RPMI8226 (cell line): ENCODE measurements at regions not wholly inside any gene's neighbourhood (a gene's known extent, or its start where the extent isn't known, plus 50 kb on each side); places are given as distances from the start of the nearest gene placed in this dataset.
"Not testable (repeated sequence)": the region's sequence is repeated elsewhere in the genome, so short reads cannot be mapped to it uniquely, and the experiment has no call there.

Experiments
- DNase-seq: peaks from one replicate; pipeline ENCODE4 v3.0.0-alpha.2; 2015

GRCh38 chr16:87043231-87044031 lies 273.8 kb downstream of the C16orf95 start:
- DNase-seq: no peak

GRCh38 chr16:87044032-87044382 lies 273.2 kb downstream of the C16orf95 start:
- no peak for DNase-seq

GRCh38 chr16:87044829-87045228 lies 272.4 kb downstream of the C16orf95 start:
- no peak for DNase-seq

GRCh38 chr16:87045466-87046216 lies 271.6 kb downstream of the C16orf95 start:
- no peak for DNase-seq

GRCh38 chr16:87046235-87046634 lies 271.0 kb downstream of the C16orf95 start:
- DNase-seq: no peak

- no peak for DNase-seq
Measured at GRCh38 chr16:87047221-87048037, 269.8 kb downstream of the C16orf95 start.

GRCh38 chr16:87048038-87048729 lies 269.0 kb downstream of the C16orf95 start:
- DNase-seq: no peak

GRCh38 chr16:87048730-87049115 lies 268.5 kb downstream of the C16orf95 start:
- DNase-seq: no peak

- not testable (repeated sequence) for DNase-seq
Measured at GRCh38 chr16:87049216-87049615, 268.0 kb downstream of the C16orf95 start.

GRCh38 chr16:87050142-87050541 lies 267.1 kb downstream of the C16orf95 start:
- DNase-seq: no peak

- no peak for DNase-seq
Measured at GRCh38 chr16:87051526-87052320, 265.5 kb downstream of the C16orf95 start.

GRCh38 chr16:87052506-87052905 lies 264.7 kb downstream of the C16orf95 start:
- DNase-seq: no peak

GRCh38 chr16:87053016-87053982 lies 263.9 kb downstream of the C16orf95 start:
- DNase-seq: no peak

- DNase-seq: no peak
Measured at GRCh38 chr16:87054154-87054553, 263.0 kb downstream of the C16orf95 start.

GRCh38 chr16:87054856-87055255 lies 262.3 kb downstream of the C16orf95 start:
- DNase-seq: no peak

- DNase-seq: no peak
Measured at GRCh38 chr16:87056083-87056482, 261.1 kb downstream of the C16orf95 start.

GRCh38 chr16:87056551-87056950 lies 260.6 kb downstream of the C16orf95 start:
- DNase-seq: no peak

- no peak for DNase-seq
Measured at GRCh38 chr16:87057211-87057881, 259.8 kb downstream of the C16orf95 start.

- no peak for DNase-seq
Measured at GRCh38 chr16:87057951-87058560, 259.1 kb downstream of the C16orf95 start.
